GM18508 (cell line): ENCODE measurements at regions not wholly inside any gene's neighbourhood (a gene's known extent, or its start where the extent isn't known, plus 50 kb on each side); places are given as distances from the start of the nearest gene placed in this dataset.
A peak's percentile ranks its signal among the peaks of the same experiment; 100 is the strongest.
"Not testable (repeated sequence)": the region's sequence is repeated elsewhere in the genome, so short reads cannot be mapped to it uniquely, and the experiment has no call there.

Experiments used
- ATAC-seq: cut with Tn5 transposase; IDR thresholded peaks from one replicate; pipeline ENCODE4 v1.9.1; 2021; ENCODE audit warnings: moderate number of reproducible peaks; ENCODE audit not compliant: insufficient read depth, unreplicated experiment

GRCh38 chr3:88000853-88001252 is 58.0 kb downstream of the CGGBP1 start:
- ATAC-seq: no peak

GRCh38 chr3:87997966-87998365 is 60.8 kb downstream of the CGGBP1 start:
- ATAC-seq: no peak

GRCh38 chr3:87997298-87997697 is 61.5 kb downstream of the CGGBP1 start:
- ATAC-seq: peak; percentile 88

GRCh38 chr3:87996882-87997281 is 61.9 kb downstream of the CGGBP1 start:
- ATAC-seq: no peak

GRCh38 chr3:87993566-87993965 is 65.2 kb downstream of the CGGBP1 start:
- no peak for ATAC-seq

- no peak for ATAC-seq
Observed at GRCh38 chr3:87987952-87988351, 70.9 kb downstream of the CGGBP1 start.

- no peak for ATAC-seq
Observed at GRCh38 chr3:87982421-87982820, 76.4 kb downstream of the CGGBP1 start.

- ATAC-seq: no peak
Observed at GRCh38 chr3:87979527-87979926, 79.3 kb downstream of the CGGBP1 start.

GRCh38 chr3:87977765-87978164 is 81.0 kb downstream of the CGGBP1 start:
- ATAC-seq: no peak

- ATAC-seq: no peak
Observed at GRCh38 chr3:87975716-87976115, 83.1 kb downstream of the CGGBP1 start.

- no peak for ATAC-seq
Observed at GRCh38 chr3:87973906-87974305, 84.9 kb downstream of the CGGBP1 start.

GRCh38 chr3:87969620-87970019 is 89.2 kb downstream of the CGGBP1 start:
- ATAC-seq: no peak

GRCh38 chr3:87968668-87969067 is 90.1 kb downstream of the CGGBP1 start:
- ATAC-seq: no peak

GRCh38 chr3:87958289-87958688 is 100.5 kb downstream of the CGGBP1 start:
- no peak for ATAC-seq

- no peak for ATAC-seq
Observed at GRCh38 chr3:87957575-87957974, 101.2 kb downstream of the CGGBP1 start.

- no peak for ATAC-seq
Observed at GRCh38 chr3:87949879-87950208, 109.0 kb downstream of the CGGBP1 start.

- peak; percentile 94 for ATAC-seq
Observed at GRCh38 chr3:87949189-87949878, 109.5 kb downstream of the CGGBP1 start.

- ATAC-seq: not testable (repeated sequence)
Observed at GRCh38 chr3:87946007-87946406, 112.8 kb downstream of the CGGBP1 start.

- ATAC-seq: not testable (repeated sequence)
Observed at GRCh38 chr3:87942256-87942655, 116.5 kb downstream of the CGGBP1 start.

GRCh38 chr3:87924485-87924884 is 134.3 kb downstream of the CGGBP1 start:
- ATAC-seq: no peak

- no peak for ATAC-seq
Observed at GRCh38 chr3:87920549-87920948, 138.3 kb downstream of the CGGBP1 start.

GRCh38 chr3:87901141-87901540 is 157.7 kb downstream of the CGGBP1 start:
- ATAC-seq: no peak

GRCh38 chr3:87900061-87900460 is 158.7 kb downstream of the CGGBP1 start:
- ATAC-seq: no peak
